IPS-NIHi7 (cell line): ENCODE measurements at regions not wholly inside any gene's neighbourhood (a gene's known extent, or its start where the extent isn't known, plus 50 kb on each side); places are given as distances from the start of the nearest gene placed in this dataset.
"Not testable (repeated sequence)": the region's sequence is repeated elsewhere in the genome, so short reads cannot be mapped to it uniquely, and the experiment has no call there.

Experiments used
- DNase-seq: peaks from one replicate; pipeline ENCODE4 v3.0.0; 2012; ENCODE audit warnings: mixed read lengths; ENCODE audit errors: extremely low spot score

- DNase-seq: no peak
Observed at GRCh38 chr2:111663471-111664274, 220.3 kb downstream of the ANAPC1 start.

- DNase-seq: no peak
Observed at GRCh38 chr2:111664275-111664850, 219.6 kb downstream of the ANAPC1 start.

- no peak for DNase-seq
Observed at GRCh38 chr2:111665011-111665410, 219.0 kb downstream of the ANAPC1 start.

- no peak for DNase-seq
Observed at GRCh38 chr2:111665551-111666116, 218.4 kb downstream of the ANAPC1 start.

- no peak for DNase-seq
Observed at GRCh38 chr2:111666160-111666559, 217.8 kb downstream of the ANAPC1 start.

- no peak for DNase-seq
Observed at GRCh38 chr2:111667001-111667400, 217.0 kb downstream of the ANAPC1 start.

- no peak for DNase-seq
Observed at GRCh38 chr2:111667542-111668273, 216.3 kb downstream of the ANAPC1 start.

- no peak for DNase-seq
Observed at GRCh38 chr2:111668274-111668616, 215.7 kb downstream of the ANAPC1 start.

GRCh38 chr2:111668741-111669140, 215.3 kb downstream of the ANAPC1 start:
- DNase-seq: no peak

GRCh38 chr2:111669928-111670695, 213.9 kb downstream of the ANAPC1 start:
- no peak for DNase-seq

GRCh38 chr2:111670776-111671175, 213.2 kb downstream of the ANAPC1 start:
- DNase-seq: no peak

- DNase-seq: no peak
Observed at GRCh38 chr2:111671426-111672150, 212.4 kb downstream of the ANAPC1 start.

GRCh38 chr2:111672641-111673040, 211.4 kb downstream of the ANAPC1 start:
- not testable (repeated sequence) for DNase-seq

GRCh38 chr2:111673526-111673925, 210.5 kb downstream of the ANAPC1 start:
- no peak for DNase-seq

GRCh38 chr2:111675419-111676194, 208.4 kb downstream of the ANAPC1 start:
- DNase-seq: no peak

- no peak for DNase-seq
Observed at GRCh38 chr2:111676291-111676822, 207.6 kb downstream of the ANAPC1 start.

- DNase-seq: no peak
Observed at GRCh38 chr2:111678161-111678560, 205.8 kb downstream of the ANAPC1 start.

- DNase-seq: no peak
Observed at GRCh38 chr2:111678651-111679050, 205.3 kb downstream of the ANAPC1 start.

GRCh38 chr2:111679202-111679601, 204.8 kb downstream of the ANAPC1 start:
- no peak for DNase-seq

- DNase-seq: no peak
Observed at GRCh38 chr2:111684611-111685010, 199.4 kb downstream of the ANAPC1 start.
